ENCODE measurements at regions not wholly inside any gene's neighbourhood (a gene's known extent, or its start where the extent isn't known, plus 50 kb on each side); places are given as distances from the start of the nearest gene placed in this dataset.

- TF ChIP-seq TAF1 (IDR thresholded peaks at IDR 0.05; ENCODE audit: borderline replicate concordance, insufficient read depth, low read length) (no peak), POLR2AphosphoS5 (IDR thresholded peaks at IDR 0.05; ENCODE audit: low read depth, low read length) (no peak), SIN3A (IDR thresholded peaks at IDR 0.05; ENCODE audit: borderline replicate concordance, insufficient read depth, low read length) (no peak), FOXP2 (optimal IDR thresholded peaks at IDR 0.05; ENCODE audit: borderline replicate concordance, extremely low read depth, extremely low read length, insufficient read depth) (no peak)
- TF ChIP-seq, protein P1, sequence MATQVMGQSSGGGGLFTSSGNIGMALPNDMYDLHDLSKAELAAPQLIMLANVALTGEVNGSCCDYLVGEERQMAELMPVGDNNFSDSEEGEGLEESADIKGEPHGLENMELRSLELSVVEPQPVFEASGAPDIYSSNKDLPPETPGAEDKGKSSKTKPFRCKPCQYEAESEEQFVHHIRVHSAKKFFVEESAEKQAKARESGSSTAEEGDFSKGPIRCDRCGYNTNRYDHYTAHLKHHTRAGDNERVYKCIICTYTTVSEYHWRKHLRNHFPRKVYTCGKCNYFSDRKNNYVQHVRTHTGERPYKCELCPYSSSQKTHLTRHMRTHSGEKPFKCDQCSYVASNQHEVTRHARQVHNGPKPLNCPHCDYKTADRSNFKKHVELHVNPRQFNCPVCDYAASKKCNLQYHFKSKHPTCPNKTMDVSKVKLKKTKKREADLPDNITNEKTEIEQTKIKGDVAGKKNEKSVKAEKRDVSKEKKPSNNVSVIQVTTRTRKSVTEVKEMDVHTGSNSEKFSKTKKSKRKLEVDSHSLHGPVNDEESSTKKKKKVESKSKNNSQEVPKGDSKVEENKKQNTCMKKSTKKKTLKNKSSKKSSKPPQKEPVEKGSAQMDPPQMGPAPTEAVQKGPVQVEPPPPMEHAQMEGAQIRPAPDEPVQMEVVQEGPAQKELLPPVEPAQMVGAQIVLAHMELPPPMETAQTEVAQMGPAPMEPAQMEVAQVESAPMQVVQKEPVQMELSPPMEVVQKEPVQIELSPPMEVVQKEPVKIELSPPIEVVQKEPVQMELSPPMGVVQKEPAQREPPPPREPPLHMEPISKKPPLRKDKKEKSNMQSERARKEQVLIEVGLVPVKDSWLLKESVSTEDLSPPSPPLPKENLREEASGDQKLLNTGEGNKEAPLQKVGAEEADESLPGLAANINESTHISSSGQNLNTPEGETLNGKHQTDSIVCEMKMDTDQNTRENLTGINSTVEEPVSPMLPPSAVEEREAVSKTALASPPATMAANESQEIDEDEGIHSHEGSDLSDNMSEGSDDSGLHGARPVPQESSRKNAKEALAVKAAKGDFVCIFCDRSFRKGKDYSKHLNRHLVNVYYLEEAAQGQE (IDR thresholded peaks at IDR 0.05; ENCODE audit: insufficient read depth in 1 of 2, low read depth in 2 of 2, low read length in 2 of 2) = no peak
These were observed 702.2 kb upstream of the NRXN1 start for GRCh38 chr2:51734115-51734514.

DNA sequence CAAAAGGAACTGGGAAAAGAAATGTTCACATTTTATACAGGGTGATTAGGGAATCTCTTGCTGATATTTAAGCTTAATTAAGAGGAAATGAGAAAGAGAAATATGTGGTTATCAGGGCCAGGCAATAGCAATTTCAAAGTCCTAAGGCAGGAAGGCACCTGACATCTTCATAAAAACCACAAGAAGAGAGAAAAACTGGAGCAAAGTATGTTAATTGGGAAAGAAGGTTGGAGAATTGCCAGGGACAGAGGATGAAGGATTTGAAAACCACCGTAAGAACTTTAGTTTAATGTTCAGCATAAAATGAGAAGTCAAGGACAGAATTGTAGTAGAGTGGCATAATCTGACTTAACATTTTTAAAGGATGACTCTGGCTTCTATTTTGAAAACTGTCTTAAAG lies 691.8 kb upstream of the NRXN1 start:
- TF ChIP-seq FOXP2 (optimal IDR thresholded peaks at IDR 0.05; ENCODE audit: borderline replicate concordance, extremely low read depth, extremely low read length, insufficient read depth) (no peak), TAF1 (IDR thresholded peaks at IDR 0.05; ENCODE audit: borderline replicate concordance, insufficient read depth, low read length) (no peak), SIN3A (IDR thresholded peaks at IDR 0.05; ENCODE audit: borderline replicate concordance, insufficient read depth, low read length) (no peak), POLR2AphosphoS5 (IDR thresholded peaks at IDR 0.05; ENCODE audit: low read depth, low read length) (no peak)
- TF ChIP-seq, protein P1 (IDR thresholded peaks at IDR 0.05; ENCODE audit: insufficient read depth in 1 of 2, low read depth in 2 of 2, low read length in 2 of 2) = no peak

DNA sequence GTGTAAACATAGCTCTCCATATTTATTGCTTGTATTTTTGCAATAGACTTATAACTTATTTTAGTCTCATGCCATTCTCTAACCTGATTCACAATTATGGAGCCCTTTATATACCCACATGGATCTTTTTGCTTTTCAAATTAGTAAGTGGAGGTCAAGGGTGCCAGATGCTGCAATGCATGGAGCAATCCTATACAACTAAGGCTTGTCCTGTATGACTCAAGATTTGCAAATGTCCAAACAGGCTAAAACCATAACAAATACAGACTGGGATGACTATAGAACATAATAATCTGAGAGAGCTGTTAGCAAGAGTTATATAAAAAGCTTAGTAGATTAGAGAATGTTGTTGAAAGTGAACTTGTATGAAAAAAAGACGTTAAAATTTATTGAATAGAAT lies 690.4 kb upstream of the NRXN1 start:
- TF ChIP-seq SIN3A (IDR thresholded peaks at IDR 0.05; ENCODE audit: borderline replicate concordance, insufficient read depth, low read length) (no peak), FOXP2 (optimal IDR thresholded peaks at IDR 0.05; ENCODE audit: borderline replicate concordance, extremely low read depth, extremely low read length, insufficient read depth) (no peak), POLR2AphosphoS5 (IDR thresholded peaks at IDR 0.05; ENCODE audit: low read depth, low read length) (no peak), TAF1 (IDR thresholded peaks at IDR 0.05; ENCODE audit: borderline replicate concordance, insufficient read depth, low read length) (no peak)

GRCh38 chr2:51720826-51721225 lies 688.9 kb upstream of the NRXN1 start:
- TF ChIP-seq POLR2AphosphoS5 (IDR thresholded peaks at IDR 0.05; ENCODE audit: low read depth, low read length) (no peak), SIN3A (IDR thresholded peaks at IDR 0.05; ENCODE audit: borderline replicate concordance, insufficient read depth, low read length) (no peak), FOXP2 (optimal IDR thresholded peaks at IDR 0.05; ENCODE audit: borderline replicate concordance, extremely low read depth, extremely low read length, insufficient read depth) (no peak), TAF1 (IDR thresholded peaks at IDR 0.05; ENCODE audit: borderline replicate concordance, insufficient read depth, low read length) (no peak)
- TF ChIP-seq, protein P1 (IDR thresholded peaks at IDR 0.05; ENCODE audit: insufficient read depth in 1 of 2, low read depth in 2 of 2, low read length in 2 of 2) = no peak

DNA sequence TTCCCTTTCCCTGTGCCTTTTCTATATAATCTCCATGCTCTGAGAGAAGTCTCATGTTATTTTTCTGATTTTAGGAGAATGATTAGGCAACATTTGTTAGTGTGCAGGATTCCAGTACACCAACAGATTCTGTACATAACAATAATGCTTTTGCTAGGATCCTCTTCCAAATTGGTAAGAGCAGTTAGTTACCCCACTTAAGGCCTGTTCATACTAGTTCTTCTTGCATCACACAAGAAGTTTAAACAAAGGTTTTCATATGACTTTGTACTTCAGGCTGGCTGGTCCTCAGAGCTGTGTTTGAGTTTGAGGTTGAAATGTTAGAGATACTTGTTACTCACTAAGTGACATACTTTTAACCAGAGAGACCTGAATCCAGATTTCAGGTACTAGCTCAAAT lies 686.9 kb upstream of the NRXN1 start:
- TF ChIP-seq SIN3A (IDR thresholded peaks at IDR 0.05; ENCODE audit: borderline replicate concordance, insufficient read depth, low read length) (no peak), POLR2AphosphoS5 (IDR thresholded peaks at IDR 0.05; ENCODE audit: low read depth, low read length) (no peak), TAF1 (IDR thresholded peaks at IDR 0.05; ENCODE audit: borderline replicate concordance, insufficient read depth, low read length) (no peak), FOXP2 (optimal IDR thresholded peaks at IDR 0.05; ENCODE audit: borderline replicate concordance, extremely low read depth, extremely low read length, insufficient read depth) (no peak)
- TF ChIP-seq, protein P1 (IDR thresholded peaks at IDR 0.05; ENCODE audit: insufficient read depth in 1 of 2, low read depth in 2 of 2, low read length in 2 of 2) = no peak

All from PFSK-1 (cell line).